ENCODE measurements at regions not wholly inside any gene's neighbourhood (a gene's known extent, or its start where the extent isn't known, plus 50 kb on each side); places are given as distances from the start of the nearest gene placed in this dataset.

DNA sequence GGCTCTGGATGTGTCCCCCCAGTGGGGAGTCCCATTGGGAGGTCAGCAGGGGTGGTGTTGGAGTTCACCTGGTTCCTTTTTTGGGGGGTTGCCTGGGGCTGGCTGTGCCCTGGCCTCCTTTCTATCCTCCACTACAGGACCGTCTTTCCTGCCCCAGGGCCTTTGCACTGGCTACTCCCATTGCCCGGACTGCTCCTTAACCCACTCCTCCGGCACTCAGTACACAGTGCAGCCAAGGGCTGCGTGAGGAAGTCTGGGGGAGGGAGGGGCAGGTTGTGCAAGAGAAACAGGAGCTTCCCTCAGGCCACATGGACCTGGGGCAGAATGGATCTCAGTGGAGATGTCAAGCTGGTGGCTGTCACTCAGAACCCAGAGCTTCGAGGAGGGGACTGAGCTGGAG lies 429.3 kb upstream of the SULF2 start:
- no peak for TF ChIP-seq ZNF384 (IDR thresholded peaks at IDR 0.05)
- no peak for TF ChIP-seq SUZ12 (IDR thresholded peaks at IDR 0.05)
- TF ChIP-seq FOXM1 (IDR thresholded peaks at IDR 0.05; ENCODE audit: borderline replicate concordance) = no peak
- TF ChIP-seq BHLHE40 (IDR thresholded peaks at IDR 0.05; ENCODE audit: borderline replicate concordance) = no peak
- TF ChIP-seq, protein P1, sequence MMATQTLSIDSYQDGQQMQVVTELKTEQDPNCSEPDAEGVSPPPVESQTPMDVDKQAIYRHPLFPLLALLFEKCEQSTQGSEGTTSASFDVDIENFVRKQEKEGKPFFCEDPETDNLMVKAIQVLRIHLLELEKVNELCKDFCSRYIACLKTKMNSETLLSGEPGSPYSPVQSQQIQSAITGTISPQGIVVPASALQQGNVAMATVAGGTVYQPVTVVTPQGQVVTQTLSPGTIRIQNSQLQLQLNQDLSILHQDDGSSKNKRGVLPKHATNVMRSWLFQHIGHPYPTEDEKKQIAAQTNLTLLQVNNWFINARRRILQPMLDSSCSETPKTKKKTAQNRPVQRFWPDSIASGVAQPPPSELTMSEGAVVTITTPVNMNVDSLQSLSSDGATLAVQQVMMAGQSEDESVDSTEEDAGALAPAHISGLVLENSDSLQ (IDR thresholded peaks at IDR 0.05) = no peak
- no peak for TF ChIP-seq SP1 (IDR thresholded peaks at IDR 0.05)
- no peak for TF ChIP-seq LEF1 (IDR thresholded peaks at IDR 0.05; ENCODE audit: borderline replicate concordance)
- TF ChIP-seq ELF4 (IDR thresholded peaks at IDR 0.05) = no peak
- TF ChIP-seq NFRKB (IDR thresholded peaks at IDR 0.05) = no peak
- no peak for TF ChIP-seq ARNT (IDR thresholded peaks at IDR 0.05)
- TF ChIP-seq FOXA1 (IDR thresholded peaks at IDR 0.05) = no peak
- no peak for TF ChIP-seq TARDBP (IDR thresholded peaks at IDR 0.05)
- TF ChIP-seq CTBP1 (IDR thresholded peaks at IDR 0.05; ENCODE audit: borderline replicate concordance) = no peak
- TF ChIP-seq FOXK2 (IDR thresholded peaks at IDR 0.05) = no peak

All from HEK293T (cell line).